NCI-H510A (cell line): ENCODE measurements at regions not wholly inside any gene's neighbourhood (a gene's known extent, or its start where the extent isn't known, plus 50 kb on each side); places are given as distances from the start of the nearest gene placed in this dataset.

Experiments used
- DNase-seq: peaks from one replicate; lab custom pipeline; 2025; lab: John Stamatoyannopoulos, UW

- DNase-seq = no peak
Observed at GRCh38 chr3:19093084-19093483, 55.2 kb upstream of the KCNH8 start.

- no peak for DNase-seq
Observed at GRCh38 chr3:19077388-19077787, 70.9 kb upstream of the KCNH8 start.

DNA sequence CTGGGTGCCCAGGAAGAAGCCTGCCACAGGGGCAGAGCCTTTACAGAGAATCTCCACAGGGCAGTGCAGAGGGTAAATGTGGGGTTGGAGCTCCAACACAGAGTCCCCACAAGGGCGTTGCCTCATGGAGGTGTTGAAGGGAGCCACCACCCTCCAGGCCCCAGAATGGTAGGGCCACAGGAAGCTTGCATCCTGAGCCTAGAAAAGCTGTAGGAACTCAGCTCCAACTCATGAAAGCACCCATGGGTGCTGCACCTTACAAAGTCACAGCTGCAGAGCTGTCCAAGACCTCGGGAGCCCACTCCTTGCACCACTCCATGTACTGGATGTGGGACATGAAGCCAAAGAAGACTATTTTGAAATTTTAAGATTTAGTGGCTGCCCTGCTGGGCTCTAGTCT lies 73.3 kb upstream of the KCNH8 start:
- no peak for DNase-seq

- DNase-seq = no peak
Observed at GRCh38 chr3:19074257-19074900, 73.9 kb upstream of the KCNH8 start.

GRCh38 chr3:19073341-19074105 lies 74.8 kb upstream of the KCNH8 start:
- no peak for DNase-seq

DNA sequence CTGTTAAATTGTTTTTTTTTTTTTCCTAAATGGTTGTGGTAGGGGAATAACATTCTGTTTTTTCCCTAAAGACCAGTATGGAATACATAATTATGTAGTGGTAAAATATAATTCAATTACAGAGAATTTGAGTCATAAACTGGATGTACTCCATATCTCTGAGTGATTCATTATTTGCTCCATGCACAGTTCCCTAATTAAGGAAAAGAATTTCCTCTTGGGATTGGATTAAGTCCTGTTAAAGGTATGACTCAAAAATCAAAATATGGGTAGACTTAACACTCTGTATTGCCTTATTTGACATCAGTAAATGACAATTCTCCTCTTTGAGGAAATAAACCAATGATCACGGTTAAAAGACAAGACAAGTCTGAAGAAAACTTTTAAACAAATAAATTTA lies 78.0 kb upstream of the KCNH8 start:
- DNase-seq = no peak

DNA sequence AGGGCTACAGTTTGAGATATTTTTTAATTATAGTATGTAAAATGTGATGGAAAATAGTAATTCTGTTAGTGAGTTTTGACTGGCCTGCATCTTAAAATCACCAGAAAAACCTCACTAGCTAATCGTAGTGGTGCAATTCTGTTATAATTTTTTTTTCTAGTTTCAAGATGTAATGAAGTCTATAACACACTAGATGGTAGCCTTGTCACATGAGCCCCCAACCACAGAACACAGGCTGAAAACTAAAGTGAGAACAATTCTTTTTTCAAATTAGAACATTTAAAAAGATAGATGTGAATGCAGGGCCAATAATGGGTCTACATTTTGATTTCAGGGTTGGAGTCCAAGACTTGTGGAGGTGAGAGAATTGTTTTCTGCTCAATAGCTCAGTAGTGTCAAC lies 83.3 kb upstream of the KCNH8 start:
- no peak for DNase-seq

GRCh38 chr3:19063936-19064335 lies 84.4 kb upstream of the KCNH8 start:
- DNase-seq = no peak

GRCh38 chr3:19060404-19060803 lies 87.9 kb upstream of the KCNH8 start:
- no peak for DNase-seq

- DNase-seq = no peak
Observed at GRCh38 chr3:19052874-19053273, 95.4 kb upstream of the KCNH8 start.

- DNase-seq = no peak
Observed at GRCh38 chr3:19046440-19046839, 101.9 kb upstream of the KCNH8 start.

GRCh38 chr3:19030522-19030839 lies 117.8 kb upstream of the KCNH8 start:
- DNase-seq = no peak

- DNase-seq = no peak
Observed at GRCh38 chr3:19029837-19030521, 118.3 kb upstream of the KCNH8 start.

- DNase-seq = no peak
Observed at GRCh38 chr3:19025441-19025840, 122.9 kb upstream of the KCNH8 start.

- no peak for DNase-seq
Observed at GRCh38 chr3:19022546-19022945, 125.8 kb upstream of the KCNH8 start.

- DNase-seq = no peak
Observed at GRCh38 chr3:19016851-19017250, 131.5 kb upstream of the KCNH8 start.

GRCh38 chr3:19013879-19014278 lies 134.4 kb upstream of the KCNH8 start:
- DNase-seq = no peak

DNA sequence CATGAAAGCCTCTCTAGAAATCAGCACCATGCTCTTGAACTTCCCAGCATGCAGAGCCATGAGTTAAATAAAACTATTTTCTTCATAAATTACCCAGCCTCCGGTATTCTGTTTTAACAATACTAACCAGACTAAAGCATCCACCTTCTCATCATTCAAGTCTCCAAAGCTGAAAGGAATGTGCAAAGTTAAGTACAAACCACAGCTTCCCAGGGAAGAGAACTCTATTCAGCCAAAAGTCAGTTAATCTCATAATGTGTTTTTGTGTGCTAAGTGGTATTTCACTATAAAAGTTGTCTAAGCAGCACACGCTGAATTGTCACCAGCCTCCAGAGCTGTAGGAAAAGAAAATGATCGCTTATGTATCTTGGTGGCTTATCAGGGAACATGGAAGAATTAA lies 135.5 kb upstream of the KCNH8 start:
- no peak for DNase-seq

DNA sequence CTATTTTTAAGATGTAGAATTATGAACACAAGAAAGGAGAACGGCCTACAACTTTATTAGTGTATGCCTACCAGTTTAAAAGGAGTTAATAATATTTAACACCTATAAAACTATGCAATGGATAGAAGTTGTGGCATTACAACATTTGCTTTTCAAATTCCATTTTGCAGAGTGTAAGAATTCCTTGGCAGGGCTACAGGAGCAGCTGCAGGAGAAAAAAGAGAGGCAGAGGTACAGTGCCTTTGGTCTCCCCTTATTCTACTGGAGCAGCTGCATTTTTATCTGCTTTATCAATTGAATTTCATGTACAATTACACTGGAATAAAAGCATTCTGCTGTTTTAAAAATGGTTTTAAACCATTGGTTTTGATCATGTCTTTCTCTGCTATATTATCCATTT lies 145.7 kb upstream of the KCNH8 start:
- DNase-seq = no peak

DNA sequence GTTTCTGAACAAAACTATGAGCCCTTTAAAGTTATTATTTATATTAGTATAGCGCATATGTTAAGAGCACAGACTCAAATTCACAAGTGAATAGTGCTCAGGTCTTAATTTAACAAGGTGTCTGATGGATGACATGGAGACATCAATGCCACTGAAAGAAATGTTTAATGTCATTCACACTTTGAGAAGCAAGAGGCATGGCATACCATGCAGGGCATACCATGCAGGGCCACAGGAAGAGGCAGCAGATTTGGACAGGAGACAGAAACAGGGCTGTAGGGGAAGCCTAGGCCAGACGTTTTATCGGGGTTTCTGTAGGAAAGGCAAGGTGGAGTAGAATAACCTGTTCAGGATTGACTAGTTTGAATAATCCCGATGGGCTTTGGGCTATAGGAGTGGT lies 150.2 kb upstream of the KCNH8 start:
- no peak for DNase-seq

DNA sequence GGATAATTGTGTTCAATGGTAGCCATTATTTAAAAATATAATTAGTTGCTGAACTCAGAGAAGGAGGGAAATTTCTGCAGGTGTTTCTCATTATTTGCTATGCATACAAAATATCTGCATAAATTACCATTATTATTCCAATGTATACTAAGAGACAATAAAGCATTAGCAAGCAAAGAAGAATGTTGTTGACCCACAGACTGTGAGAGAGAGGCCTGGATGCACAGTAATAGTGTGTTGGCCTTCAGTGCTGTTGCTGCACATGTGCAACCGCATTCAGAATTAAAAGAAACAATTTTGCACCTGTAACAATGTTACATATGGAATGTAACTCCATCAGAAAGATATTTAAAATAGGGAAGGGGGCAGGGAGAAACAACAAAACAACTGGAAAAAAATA lies 155.6 kb upstream of the KCNH8 start:
- no peak for DNase-seq

DNA sequence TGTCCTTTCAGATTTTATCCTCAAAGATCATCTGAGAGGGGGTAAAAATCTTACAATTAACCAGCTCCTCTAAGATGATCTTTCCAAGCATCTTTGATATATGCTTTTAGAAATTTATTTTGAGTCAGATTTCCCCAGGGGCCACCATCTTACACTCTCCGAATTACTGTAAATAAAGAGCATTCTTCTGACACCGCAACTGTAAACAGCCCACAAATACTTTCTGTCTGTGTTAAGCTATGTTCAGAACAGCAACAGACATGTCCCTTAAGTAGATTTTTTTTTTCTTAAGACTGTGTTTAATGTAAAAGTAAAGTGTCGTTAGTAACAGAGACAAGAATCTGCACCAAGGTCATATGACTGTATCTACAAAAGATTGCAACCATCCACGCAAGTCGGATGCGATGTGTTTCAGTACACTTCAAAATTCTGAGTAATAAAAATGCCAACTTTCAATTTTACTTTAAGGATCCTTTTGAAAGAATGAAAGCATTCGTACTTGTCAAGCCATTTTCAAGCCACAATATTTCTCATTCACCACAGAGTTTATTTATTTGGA lies 159.0 kb upstream of the KCNH8 start:
- no peak for DNase-seq

GRCh38 chr3:18988614-18989229 lies 159.6 kb upstream of the KCNH8 start:
- DNase-seq = no peak
